ENCODE measurements at regions not wholly inside any gene's neighbourhood (a gene's known extent, or its start where the extent isn't known, plus 50 kb on each side); places are given as distances from the start of the nearest gene placed in this dataset.

DNA sequence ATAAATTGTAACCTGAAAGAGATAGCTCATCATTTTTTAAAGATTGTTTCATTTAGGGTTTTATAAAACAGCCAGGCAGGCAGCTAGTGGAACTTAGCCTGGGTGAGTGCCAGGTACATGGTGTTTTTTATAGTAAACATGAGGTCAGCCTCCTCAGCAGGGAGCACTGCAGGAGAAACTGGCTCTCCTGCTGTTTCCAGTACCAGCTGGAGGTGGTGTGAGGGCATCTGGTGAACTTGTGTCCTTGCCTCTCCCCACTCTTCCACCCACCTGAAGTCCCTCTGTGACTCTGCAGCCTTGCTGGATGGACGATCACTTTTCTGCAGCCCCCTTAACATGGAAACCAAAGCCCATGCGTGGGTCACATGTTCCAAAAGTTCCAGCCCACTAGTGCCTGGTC lies 128.4 kb downstream of the FAM174B start:
- H3K4me3 ChIP-seq (ENCODE audit: low read length) = no peak overlapping the region
- Mint-ChIP-seq H3K36me3 (ENCODE audit: low read depth) (no peaks in the 10 kb centered on the region), H3K4me3 (no peak overlapping the region), H3K9me3 (peaks cover 31% of the 10 kb centered on the region), H3K27me3 (ENCODE audit: insufficient read depth) (peaks cover 20% of the 10 kb centered on the region), H3K27ac (no peak overlapping the region), H3K4me1 (peaks cover 10% of the 10 kb centered on the region)
- no peak for DNase-seq
- peaks cover 11% of the 10 kb centered on the region for H3K9me3 ChIP-seq (ENCODE audit: control insufficient read depth, low read length)
- H3K36me3 ChIP-seq (ENCODE audit: control insufficient read depth, insufficient read depth, low read length) = no peaks in the 10 kb centered on the region
- no peak overlapping the region for H3K9ac ChIP-seq (ENCODE audit: extremely low read depth, low read length, poor library complexity, severe bottlenecking)
- TF ChIP-seq, protein P1, sequence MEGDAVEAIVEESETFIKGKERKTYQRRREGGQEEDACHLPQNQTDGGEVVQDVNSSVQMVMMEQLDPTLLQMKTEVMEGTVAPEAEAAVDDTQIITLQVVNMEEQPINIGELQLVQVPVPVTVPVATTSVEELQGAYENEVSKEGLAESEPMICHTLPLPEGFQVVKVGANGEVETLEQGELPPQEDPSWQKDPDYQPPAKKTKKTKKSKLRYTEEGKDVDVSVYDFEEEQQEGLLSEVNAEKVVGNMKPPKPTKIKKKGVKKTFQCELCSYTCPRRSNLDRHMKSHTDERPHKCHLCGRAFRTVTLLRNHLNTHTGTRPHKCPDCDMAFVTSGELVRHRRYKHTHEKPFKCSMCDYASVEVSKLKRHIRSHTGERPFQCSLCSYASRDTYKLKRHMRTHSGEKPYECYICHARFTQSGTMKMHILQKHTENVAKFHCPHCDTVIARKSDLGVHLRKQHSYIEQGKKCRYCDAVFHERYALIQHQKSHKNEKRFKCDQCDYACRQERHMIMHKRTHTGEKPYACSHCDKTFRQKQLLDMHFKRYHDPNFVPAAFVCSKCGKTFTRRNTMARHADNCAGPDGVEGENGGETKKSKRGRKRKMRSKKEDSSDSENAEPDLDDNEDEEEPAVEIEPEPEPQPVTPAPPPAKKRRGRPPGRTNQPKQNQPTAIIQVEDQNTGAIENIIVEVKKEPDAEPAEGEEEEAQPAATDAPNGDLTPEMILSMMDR (conservative IDR thresholded peaks at IDR 0.05) = no peak
- H3K27ac ChIP-seq (ENCODE audit: low read depth, low read length) = no peak overlapping the region
- H3K4me1 ChIP-seq (ENCODE audit: control insufficient read depth, insufficient read depth, low read length) = peaks cover 2% of the 10 kb centered on the region
- 91 to 100% methylated on average over 2 of the region's 2 CpGs for WGBS, 2 experiments (ENCODE audit: insufficient coverage in 1 of 2, insufficient read length in 1 of 2)
- H3K27me3 ChIP-seq (ENCODE audit: control insufficient read depth, insufficient read depth, low read length, poor library complexity, severe bottlenecking) = no peaks in the 10 kb centered on the region

- no peak overlapping the region for H3K27ac Mint-ChIP-seq
- H3K9me3 Mint-ChIP-seq = peaks cover 31% of the 10 kb centered on the region
- no peak for DNase-seq
- 92 to 94% methylated on average over 3 of the region's 3 CpGs for WGBS, 2 experiments (ENCODE audit: insufficient coverage in 1 of 2, insufficient read length in 1 of 2)
- H3K4me1 ChIP-seq (ENCODE audit: control insufficient read depth, insufficient read depth, low read length) = peaks cover 2% of the 10 kb centered on the region
- H3K27me3 Mint-ChIP-seq (ENCODE audit: insufficient read depth) = peaks cover 12% of the 10 kb centered on the region
- no peak overlapping the region for H3K9ac ChIP-seq (ENCODE audit: extremely low read depth, low read length, poor library complexity, severe bottlenecking)
- TF ChIP-seq, protein P1 (conservative IDR thresholded peaks at IDR 0.05) = no peak
- H3K36me3 ChIP-seq (ENCODE audit: control insufficient read depth, insufficient read depth, low read length) = no peaks in the 10 kb centered on the region
- no peaks in the 10 kb centered on the region for H3K27me3 ChIP-seq (ENCODE audit: control insufficient read depth, insufficient read depth, low read length, poor library complexity, severe bottlenecking)
- H3K36me3 Mint-ChIP-seq (ENCODE audit: low read depth) = no peaks in the 10 kb centered on the region
- no peak overlapping the region for H3K4me3 Mint-ChIP-seq
- peaks cover 13% of the 10 kb centered on the region for H3K9me3 ChIP-seq (ENCODE audit: control insufficient read depth, low read length)
- no peak overlapping the region for H3K4me3 ChIP-seq (ENCODE audit: low read length)
- H3K4me1 Mint-ChIP-seq = peaks cover 17% of the 10 kb centered on the region
- H3K27ac ChIP-seq (ENCODE audit: low read depth, low read length) = peak overlapping the region; percentile 78
Observed at GRCh38 chr15:92525758-92526245, 129.8 kb downstream of the FAM174B start.

DNA sequence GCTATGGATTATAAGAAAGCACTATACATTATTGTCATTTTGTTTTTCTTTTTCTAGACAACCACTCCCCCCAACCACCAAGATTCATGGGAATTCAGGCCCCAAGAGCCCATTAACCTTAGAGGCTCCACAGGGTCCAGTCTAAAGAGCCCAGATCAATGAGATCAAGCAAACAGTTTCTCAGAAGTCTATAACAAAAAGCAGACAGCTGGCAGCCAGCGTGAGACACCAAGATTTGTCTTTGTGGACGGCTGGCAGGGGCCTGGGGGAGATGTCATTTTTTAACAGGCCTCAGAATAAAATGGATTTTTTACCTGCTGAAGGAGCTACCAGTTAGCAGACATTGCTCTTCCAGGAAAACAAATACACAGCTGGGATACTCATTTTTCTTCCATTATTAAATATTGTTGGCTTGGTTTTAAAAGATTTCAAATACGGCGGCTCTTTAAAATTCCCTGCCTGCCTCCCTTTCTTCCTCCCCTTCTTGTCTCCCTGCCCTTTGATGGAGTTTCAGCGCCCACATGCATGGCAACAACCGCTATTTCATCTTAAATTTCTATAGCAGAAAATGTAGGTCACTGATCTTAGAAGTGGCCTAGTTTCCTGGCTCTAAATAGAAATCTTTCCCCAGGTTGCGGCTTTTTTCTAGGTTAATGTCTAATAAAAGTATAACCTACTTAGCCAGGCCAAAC lies 130.6 kb downstream of the FAM174B start:
- peak overlapping the region; percentile 78 for H3K27ac ChIP-seq (ENCODE audit: low read depth, low read length)
- DNase-seq = no peak

More for the DNA sequence above, 130.6 kb downstream of the FAM174B start:
- Histone ChIP-seq H3K4me3 (ENCODE audit: low read length) (no peak overlapping the region), H3K9ac (ENCODE audit: extremely low read depth, low read length, poor library complexity, severe bottlenecking) (no peak overlapping the region), H3K9me3 (ENCODE audit: control insufficient read depth, low read length) (peaks cover 18% of the 10 kb centered on the region), H3K36me3 (ENCODE audit: control insufficient read depth, insufficient read depth, low read length) (no peaks in the 10 kb centered on the region), H3K27me3 (ENCODE audit: control insufficient read depth, insufficient read depth, low read length, poor library complexity, severe bottlenecking) (no peaks in the 10 kb centered on the region), H3K4me1 (ENCODE audit: control insufficient read depth, insufficient read depth, low read length) (peaks cover 2% of the 10 kb centered on the region)
- Mint-ChIP-seq H3K27ac (no peak overlapping the region), H3K27me3 (ENCODE audit: insufficient read depth) (peaks cover 5% of the 10 kb centered on the region), H3K9me3 (peaks cover 32% of the 10 kb centered on the region), H3K4me3 (no peak overlapping the region), H3K4me1 (peaks cover 20% of the 10 kb centered on the region), H3K36me3 (ENCODE audit: low read depth) (no peaks in the 10 kb centered on the region)
- 80 to 90% methylated on average over 2 to 7 of the region's 7 CpGs for WGBS, 2 experiments (ENCODE audit: insufficient coverage in 1 of 2, insufficient read length in 1 of 2)
- TF ChIP-seq, protein P1 (conservative IDR thresholded peaks at IDR 0.05) = no peak
